SK-N-SH treated with all-trans-retinoic acid at 6 μM for 48 hours (cell line): ENCODE measurements at regions not wholly inside any gene's neighbourhood (a gene's known extent, or its start where the extent isn't known, plus 50 kb on each side); places are given as distances from the start of the nearest gene placed in this dataset.

ENCODE experiments used
- ATAC-seq: fragments of 200-7000 bp; cut with Tn5 transposase; 3 replicates; pipeline ENCODE4 v1.9.1; 2020; ENCODE audit warnings: mild to moderate bottlenecking, moderate library complexity
- ARNTL ChIP-seq: fragments of 450-650 bp; formaldehyde crosslinking; IDR thresholded peaks from 2 replicates; pipeline ENCODE4 v1.5.0; 2020; ENCODE audit warnings: low read depth, mild to moderate bottlenecking, moderate library complexity, borderline replicate concordance
- BACH2 ChIP-seq: fragments of 250-450 bp; sonication (Bioruptor Pico); IDR thresholded peaks from 2 replicates; pipeline ENCODE4 v1.9.0; 2021; ENCODE audit warnings: mild to moderate bottlenecking, borderline replicate concordance
- CSDC2 ChIP-seq: fragments of 250-450 bp; sonication (Bioruptor Pico); IDR thresholded peaks from 2 replicates; pipeline ENCODE4 v1.5.0; 2020; ENCODE audit warnings: mild to moderate bottlenecking, moderate library complexity
- ESRRG ChIP-seq: fragments of 250-450 bp; sonication (Bioruptor Pico); IDR thresholded peaks from 2 replicates; pipeline ENCODE4 v1.6.1; 2021; ENCODE audit warnings: mild to moderate bottlenecking
- ISL1 ChIP-seq: fragments of 250-450 bp; sonication (Bioruptor Pico); IDR thresholded peaks from 2 replicates; pipeline ENCODE4 v2.1.2; 2022; ENCODE audit warnings: mild to moderate bottlenecking, moderate library complexity
- OSR1 ChIP-seq: fragments of 250-450 bp; sonication (Bioruptor Pico); IDR thresholded peaks from 2 replicates; pipeline ENCODE4 v1.8.0; 2022; ENCODE audit warnings: moderate library complexity, mild to moderate bottlenecking, inconsistent platforms
- RARB ChIP-seq: fragments of 250-450 bp; sonication (Bioruptor Pico); IDR thresholded peaks from 2 replicates; pipeline ENCODE4 v1.8.0; 2021; ENCODE audit warnings: mild to moderate bottlenecking, moderate library complexity
- SNAI2 ChIP-seq: fragments of 250-450 bp; sonication (Bioruptor Pico); IDR thresholded peaks from 2 replicates; pipeline ENCODE4 v1.5.0; 2020; ENCODE audit warnings: mild to moderate bottlenecking, moderate library complexity
- TCF4 ChIP-seq: fragments of 250-450 bp; sonication (Bioruptor Pico); IDR thresholded peaks from 2 replicates; pipeline ENCODE4 v1.8.0; 2021; ENCODE audit warnings: mild to moderate bottlenecking, moderate library complexity, borderline replicate concordance
- TOX ChIP-seq: fragments of 250-450 bp; sonication (Bioruptor Pico); IDR thresholded peaks from 2 replicates; pipeline ENCODE4 v1.8.0; 2021; ENCODE audit warnings: mild to moderate bottlenecking, moderate library complexity, borderline replicate concordance
- ZC3H10 ChIP-seq: fragments of 250-450 bp; sonication (Bioruptor Pico); IDR thresholded peaks from 2 replicates; pipeline ENCODE4 v1.5.1; 2021; ENCODE audit warnings: mild to moderate bottlenecking, moderate library complexity
- ZFP3 ChIP-seq: fragments of 250-450 bp; sonication (Bioruptor Pico); IDR thresholded peaks from 2 replicates; pipeline ENCODE4 v1.5.0; 2020; ENCODE audit warnings: mild to moderate bottlenecking, moderate library complexity
- ZFP30 ChIP-seq: fragments of 450-650 bp; formaldehyde crosslinking; IDR thresholded peaks from 2 replicates; pipeline ENCODE4 v1.5.0; 2022; ENCODE audit warnings: mild to moderate bottlenecking, moderate library complexity
- ZNF565 ChIP-seq: fragments of 450-650 bp; formaldehyde crosslinking; conservative IDR thresholded peaks from 2 replicates; pipeline ENCODE4 v1.5.0; 2020; ENCODE audit warnings: low read depth, mild to moderate bottlenecking, moderate library complexity
- ZNF8 ChIP-seq: fragments of 450-650 bp; formaldehyde crosslinking; IDR thresholded peaks from 2 replicates; pipeline ENCODE4 v1.5.0; 2020; ENCODE audit warnings: mild to moderate bottlenecking, moderate library complexity
- TF ChIP-seq, protein P1 (sequence below): fragments of 250-450 bp; sonication (Bioruptor Pico); IDR thresholded peaks from 2 replicates; pipeline ENCODE4 v1.5.0; 2020; ENCODE audit warnings: mild to moderate bottlenecking, moderate library complexity
- TF ChIP-seq, protein P2 (sequence below): fragments of 250-450 bp; sonication (Bioruptor Pico); IDR thresholded peaks from 2 replicates; pipeline ENCODE4 v1.5.1; 2021; ENCODE audit warnings: mild to moderate bottlenecking, moderate library complexity
- TF ChIP-seq, protein P3 (sequence below): fragments of 250-450 bp; sonication (Bioruptor Pico); IDR thresholded peaks from 2 replicates; pipeline ENCODE4 v1.5.1; 2020; ENCODE audit warnings: low read depth, mild to moderate bottlenecking, moderate library complexity
- TF ChIP-seq, protein P4 (sequence below): fragments of 250-450 bp; sonication (Bioruptor Pico); IDR thresholded peaks from 2 replicates; pipeline ENCODE4 v1.8.0; 2021; ENCODE audit warnings: low read depth, mild to moderate bottlenecking, moderate library complexity, borderline replicate concordance
- TF ChIP-seq, protein P5 (sequence below): fragments of 250-450 bp; sonication (Bioruptor Pico); IDR thresholded peaks from 2 replicates; pipeline ENCODE4 v1.8.0; 2020; ENCODE audit warnings: mild to moderate bottlenecking, moderate library complexity, borderline replicate concordance

DNA sequence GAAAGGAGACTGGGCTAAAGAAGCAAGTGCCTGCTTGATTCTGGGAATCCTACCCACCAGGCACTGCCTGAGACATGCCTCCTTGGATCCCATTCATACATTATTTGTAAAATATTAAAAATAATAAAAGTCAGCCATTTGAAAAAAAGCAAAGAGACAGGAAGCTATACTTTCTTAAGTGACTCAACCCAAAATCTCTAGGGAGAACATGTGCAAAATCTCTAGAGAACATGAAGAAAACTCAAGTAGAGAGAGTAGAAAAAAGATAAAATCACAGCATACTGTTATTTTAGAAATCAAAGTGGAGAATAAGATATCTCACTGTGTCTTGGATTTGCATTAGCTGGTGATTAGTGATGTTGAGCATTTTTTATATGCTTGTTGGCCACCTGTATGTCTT lies 197.2 kb upstream of the GGTLC1 start:
- no peak for TF ChIP-seq RARB
- TF ChIP-seq, protein P1, sequence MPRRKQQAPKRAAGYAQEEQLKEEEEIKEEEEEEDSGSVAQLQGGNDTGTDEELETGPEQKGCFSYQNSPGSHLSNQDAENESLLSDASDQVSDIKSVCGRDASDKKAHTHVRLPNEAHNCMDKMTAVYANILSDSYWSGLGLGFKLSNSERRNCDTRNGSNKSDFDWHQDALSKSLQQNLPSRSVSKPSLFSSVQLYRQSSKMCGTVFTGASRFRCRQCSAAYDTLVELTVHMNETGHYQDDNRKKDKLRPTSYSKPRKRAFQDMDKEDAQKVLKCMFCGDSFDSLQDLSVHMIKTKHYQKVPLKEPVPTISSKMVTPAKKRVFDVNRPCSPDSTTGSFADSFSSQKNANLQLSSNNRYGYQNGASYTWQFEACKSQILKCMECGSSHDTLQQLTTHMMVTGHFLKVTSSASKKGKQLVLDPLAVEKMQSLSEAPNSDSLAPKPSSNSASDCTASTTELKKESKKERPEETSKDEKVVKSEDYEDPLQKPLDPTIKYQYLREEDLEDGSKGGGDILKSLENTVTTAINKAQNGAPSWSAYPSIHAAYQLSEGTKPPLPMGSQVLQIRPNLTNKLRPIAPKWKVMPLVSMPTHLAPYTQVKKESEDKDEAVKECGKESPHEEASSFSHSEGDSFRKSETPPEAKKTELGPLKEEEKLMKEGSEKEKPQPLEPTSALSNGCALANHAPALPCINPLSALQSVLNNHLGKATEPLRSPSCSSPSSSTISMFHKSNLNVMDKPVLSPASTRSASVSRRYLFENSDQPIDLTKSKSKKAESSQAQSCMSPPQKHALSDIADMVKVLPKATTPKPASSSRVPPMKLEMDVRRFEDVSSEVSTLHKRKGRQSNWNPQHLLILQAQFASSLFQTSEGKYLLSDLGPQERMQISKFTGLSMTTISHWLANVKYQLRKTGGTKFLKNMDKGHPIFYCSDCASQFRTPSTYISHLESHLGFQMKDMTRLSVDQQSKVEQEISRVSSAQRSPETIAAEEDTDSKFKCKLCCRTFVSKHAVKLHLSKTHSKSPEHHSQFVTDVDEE (CRISPR knock-in tag): no peak
- TF ChIP-seq TCF4 (CRISPR knock-in tag): no peak
- no peak for TF ChIP-seq ARNTL (CRISPR knock-in tag)
- no peak for TF ChIP-seq OSR1 (CRISPR knock-in tag)
- TF ChIP-seq ZC3H10 (CRISPR knock-in tag): no peak
- TF ChIP-seq CSDC2 (CRISPR knock-in tag): no peak
- no peak for TF ChIP-seq ZNF565 (CRISPR knock-in tag)
- no peak for ATAC-seq

DNA sequence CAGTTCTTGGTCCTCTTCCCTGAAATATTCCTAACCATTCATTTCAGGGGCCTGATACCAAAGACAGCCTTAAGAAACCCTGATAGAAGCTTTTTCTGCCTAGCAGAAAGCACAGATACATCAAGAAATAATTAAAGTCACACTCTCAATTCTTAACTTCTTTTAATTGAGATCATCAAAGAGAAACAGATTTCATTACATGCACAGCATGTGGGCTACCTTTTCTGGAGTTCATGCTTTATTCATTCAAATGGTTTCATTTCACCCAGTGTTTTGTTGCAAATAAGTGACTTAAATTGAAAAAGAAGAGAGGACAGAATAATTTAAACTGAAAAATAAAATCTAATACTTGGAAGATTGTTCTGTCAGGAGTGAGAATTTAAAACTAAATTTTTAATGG lies 192.6 kb upstream of the GGTLC1 start:
- no peak for ATAC-seq
- TF ChIP-seq RARB (no peak), ESRRG (CRISPR knock-in tag) (no peak), TOX (CRISPR knock-in tag) (no peak), ISL1 (CRISPR knock-in tag) (no peak), ZFP30 (CRISPR knock-in tag) (no peak), TCF4 (CRISPR knock-in tag) (no peak), CSDC2 (CRISPR knock-in tag) (no peak), ZC3H10 (CRISPR knock-in tag) (no peak), ARNTL (CRISPR knock-in tag) (no peak), ZNF8 (CRISPR knock-in tag) (no peak), ZNF565 (CRISPR knock-in tag) (no peak), SNAI2 (no peak), BACH2 (CRISPR knock-in tag) (no peak), ZFP3 (CRISPR knock-in tag) (no peak)
- TF ChIP-seq, protein P1 (CRISPR knock-in tag): no peak
- TF ChIP-seq, protein P2, sequence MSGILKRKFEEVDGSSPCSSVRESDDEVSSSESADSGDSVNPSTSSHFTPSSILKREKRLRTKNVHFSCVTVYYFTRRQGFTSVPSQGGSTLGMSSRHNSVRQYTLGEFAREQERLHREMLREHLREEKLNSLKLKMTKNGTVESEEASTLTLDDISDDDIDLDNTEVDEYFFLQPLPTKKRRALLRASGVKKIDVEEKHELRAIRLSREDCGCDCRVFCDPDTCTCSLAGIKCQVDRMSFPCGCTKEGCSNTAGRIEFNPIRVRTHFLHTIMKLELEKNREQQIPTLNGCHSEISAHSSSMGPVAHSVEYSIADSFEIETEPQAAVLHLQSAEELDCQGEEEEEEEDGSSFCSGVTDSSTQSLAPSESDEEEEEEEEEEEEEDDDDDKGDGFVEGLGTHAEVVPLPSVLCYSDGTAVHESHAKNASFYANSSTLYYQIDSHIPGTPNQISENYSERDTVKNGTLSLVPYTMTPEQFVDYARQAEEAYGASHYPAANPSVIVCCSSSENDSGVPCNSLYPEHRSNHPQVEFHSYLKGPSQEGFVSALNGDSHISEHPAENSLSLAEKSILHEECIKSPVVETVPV (CRISPR knock-in tag): no peak
- TF ChIP-seq, protein P3, sequence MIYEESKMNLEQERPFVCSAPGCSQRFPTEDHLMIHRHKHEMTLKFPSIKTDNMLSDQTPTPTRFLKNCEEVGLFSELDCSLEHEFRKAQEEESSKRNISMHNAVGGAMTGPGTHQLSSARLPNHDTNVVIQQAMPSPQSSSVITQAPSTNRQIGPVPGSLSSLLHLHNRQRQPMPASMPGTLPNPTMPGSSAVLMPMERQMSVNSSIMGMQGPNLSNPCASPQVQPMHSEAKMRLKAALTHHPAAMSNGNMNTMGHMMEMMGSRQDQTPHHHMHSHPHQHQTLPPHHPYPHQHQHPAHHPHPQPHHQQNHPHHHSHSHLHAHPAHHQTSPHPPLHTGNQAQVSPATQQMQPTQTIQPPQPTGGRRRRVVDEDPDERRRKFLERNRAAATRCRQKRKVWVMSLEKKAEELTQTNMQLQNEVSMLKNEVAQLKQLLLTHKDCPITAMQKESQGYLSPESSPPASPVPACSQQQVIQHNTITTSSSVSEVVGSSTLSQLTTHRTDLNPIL (CRISPR knock-in tag): no peak
- TF ChIP-seq, protein P4, sequence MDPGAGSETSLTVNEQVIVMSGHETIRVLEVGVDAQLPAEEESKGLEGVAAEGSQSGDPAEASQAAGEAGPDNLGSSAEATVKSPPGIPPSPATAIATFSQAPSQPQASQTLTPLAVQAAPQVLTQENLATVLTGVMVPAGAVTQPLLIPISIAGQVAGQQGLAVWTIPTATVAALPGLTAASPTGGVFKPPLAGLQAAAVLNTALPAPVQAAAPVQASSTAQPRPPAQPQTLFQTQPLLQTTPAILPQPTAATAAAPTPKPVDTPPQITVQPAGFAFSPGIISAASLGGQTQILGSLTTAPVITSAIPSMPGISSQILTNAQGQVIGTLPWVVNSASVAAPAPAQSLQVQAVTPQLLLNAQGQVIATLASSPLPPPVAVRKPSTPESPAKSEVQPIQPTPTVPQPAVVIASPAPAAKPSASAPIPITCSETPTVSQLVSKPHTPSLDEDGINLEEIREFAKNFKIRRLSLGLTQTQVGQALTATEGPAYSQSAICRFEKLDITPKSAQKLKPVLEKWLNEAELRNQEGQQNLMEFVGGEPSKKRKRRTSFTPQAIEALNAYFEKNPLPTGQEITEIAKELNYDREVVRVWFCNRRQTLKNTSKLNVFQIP (CRISPR knock-in tag): no peak
- TF ChIP-seq, protein P5, sequence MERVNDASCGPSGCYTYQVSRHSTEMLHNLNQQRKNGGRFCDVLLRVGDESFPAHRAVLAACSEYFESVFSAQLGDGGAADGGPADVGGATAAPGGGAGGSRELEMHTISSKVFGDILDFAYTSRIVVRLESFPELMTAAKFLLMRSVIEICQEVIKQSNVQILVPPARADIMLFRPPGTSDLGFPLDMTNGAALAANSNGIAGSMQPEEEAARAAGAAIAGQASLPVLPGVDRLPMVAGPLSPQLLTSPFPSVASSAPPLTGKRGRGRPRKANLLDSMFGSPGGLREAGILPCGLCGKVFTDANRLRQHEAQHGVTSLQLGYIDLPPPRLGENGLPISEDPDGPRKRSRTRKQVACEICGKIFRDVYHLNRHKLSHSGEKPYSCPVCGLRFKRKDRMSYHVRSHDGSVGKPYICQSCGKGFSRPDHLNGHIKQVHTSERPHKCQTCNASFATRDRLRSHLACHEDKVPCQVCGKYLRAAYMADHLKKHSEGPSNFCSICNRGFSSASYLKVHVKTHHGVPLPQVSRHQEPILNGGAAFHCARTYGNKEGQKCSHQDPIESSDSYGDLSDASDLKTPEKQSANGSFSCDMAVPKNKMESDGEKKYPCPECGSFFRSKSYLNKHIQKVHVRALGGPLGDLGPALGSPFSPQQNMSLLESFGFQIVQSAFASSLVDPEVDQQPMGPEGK: no peak
